CD4-positive, alpha-beta T cell treated with Interferon alpha-2 for 1 hour (primary cell): ENCODE measurements at regions not wholly inside any gene's neighbourhood (a gene's known extent, or its start where the extent isn't known, plus 50 kb on each side); places are given as distances from the start of the nearest gene placed in this dataset.

Experiments used
- DNase-seq, 2 donors: peaks; one replicate each; pipeline ENCODE4 v3.0.0-alpha.2; 2020 to 2022

DNA sequence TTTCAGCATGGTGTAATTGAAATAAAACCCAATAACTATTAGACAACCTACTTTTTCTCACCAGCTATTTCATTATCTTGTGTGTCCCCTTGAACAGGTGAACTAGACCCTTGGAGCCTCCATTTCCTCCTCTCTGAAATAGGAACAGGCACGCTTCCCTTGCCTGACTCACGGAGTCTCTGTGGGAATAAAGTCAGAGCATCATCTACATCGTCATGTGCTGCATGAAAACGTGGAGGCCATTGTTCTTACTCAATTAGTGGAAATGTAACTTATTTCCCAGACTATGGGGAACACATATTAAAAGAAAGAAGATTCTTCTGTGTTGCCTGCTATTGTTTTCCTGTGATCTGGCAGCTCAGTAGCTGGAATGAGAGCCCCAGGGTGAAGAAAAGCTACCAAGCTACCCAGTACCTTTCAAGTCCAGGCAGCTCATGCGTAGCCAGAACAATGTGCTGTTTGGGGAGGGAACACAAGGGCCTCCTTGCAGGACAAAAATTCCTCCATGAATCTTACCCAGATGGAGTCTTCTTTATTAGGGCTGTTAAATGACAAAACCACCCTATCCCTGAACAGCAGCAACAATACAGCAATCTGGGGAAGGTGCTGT is 59.8 kb downstream of the SOX11 start:
- no peak for DNase-seq

DNA sequence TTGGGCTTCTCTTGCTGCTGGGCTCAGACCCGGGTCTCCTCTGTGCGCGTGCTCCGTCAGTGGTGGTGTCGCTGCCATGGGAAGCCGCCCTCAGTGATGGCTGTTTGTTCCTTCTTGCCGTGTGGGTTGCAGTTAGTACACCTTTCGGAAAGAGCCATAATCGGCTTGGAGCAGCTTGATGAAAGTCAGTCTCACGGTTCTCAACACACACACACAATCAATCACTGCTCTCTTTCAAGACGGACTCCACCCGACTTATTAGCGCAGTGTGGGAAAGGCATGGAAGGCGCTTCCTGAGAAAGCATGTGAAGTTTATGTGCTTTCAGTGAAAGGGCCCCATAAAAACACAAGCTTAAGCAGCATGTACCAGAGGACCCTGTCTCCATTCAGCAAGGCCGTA is 64.1 kb downstream of the SOX11 start:
- DNase-seq, result no peak

DNA sequence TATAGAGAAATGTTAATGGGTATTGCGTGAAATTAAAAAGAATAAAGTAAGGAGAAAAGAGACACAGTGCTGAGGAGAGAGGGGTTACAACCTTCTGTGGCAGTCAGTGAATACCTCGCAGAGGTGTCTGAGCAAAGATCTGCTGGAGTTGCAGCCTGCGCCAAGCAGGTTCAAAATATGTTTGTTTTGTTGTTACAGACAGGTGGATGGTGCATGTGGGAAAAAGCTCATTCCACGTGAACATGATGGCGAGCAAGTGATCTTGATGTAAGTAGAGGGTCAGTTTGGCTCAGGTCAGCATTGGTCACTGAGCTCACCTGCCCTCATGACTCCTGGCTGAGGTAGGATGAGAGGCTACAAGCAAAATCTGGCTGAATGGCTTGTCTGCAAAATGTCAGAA is 66.2 kb downstream of the SOX11 start:
- DNase-seq, result no peak

DNA sequence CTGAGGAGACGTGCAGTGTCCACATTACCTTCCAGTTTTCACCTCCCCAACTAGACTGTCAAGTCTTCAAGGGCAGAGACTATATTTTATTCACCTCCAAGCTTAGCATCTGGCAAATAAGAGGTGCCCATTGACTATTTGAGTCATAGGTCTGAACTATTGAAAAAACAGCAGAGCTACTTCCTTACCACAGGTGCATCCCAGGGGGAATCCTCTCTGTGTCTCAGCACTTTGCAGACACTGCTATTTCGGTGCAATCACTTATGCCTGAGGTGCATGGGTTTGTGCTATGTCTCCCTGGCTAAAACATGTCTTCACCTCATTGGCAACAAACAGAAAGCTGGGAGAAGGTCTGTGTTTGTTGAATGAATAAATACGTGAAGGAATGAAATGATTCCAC is 67.8 kb downstream of the SOX11 start:
- no peak for DNase-seq

GRCh38 chr2:5763531-5763930 is 71.3 kb downstream of the SOX11 start:
- no peak for DNase-seq

DNA sequence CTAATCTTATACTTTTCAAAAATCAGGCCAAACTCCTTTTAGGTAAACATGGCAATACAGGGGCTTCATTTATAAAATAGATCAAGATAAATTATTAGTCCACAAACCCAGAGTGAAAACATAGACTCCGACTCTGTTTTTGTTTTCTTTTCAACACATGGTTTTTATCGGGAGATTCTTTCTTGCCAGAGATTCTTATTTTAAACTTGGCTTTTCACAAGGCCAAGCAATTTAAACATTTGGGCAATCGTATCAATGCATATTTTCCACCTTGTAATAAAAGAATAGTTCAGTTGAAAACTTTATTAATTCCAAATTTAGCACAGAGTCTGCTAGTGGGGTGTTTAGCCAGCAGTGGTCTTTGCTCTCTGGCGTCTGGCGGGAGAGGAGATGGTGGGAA is 71.9 kb downstream of the SOX11 start:
- no peak for DNase-seq

DNA sequence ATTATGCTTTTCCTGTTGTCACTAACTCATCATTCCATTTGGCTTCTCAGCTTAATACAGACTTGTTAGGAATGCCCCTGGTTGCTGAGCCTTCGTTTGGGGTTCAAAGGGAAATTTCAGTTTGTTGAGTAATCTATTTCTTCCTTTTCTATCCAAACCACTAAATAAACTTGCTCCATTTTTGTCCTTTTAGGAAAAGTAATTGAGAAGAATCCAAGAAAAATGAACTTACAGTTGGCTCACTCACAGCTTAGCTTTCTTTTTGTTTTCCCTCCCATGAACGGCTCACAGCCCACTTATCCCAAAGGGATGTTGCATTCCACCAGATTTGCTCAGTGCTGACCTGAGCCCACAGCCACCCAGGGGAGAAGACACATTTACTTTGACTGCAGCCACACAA is 73.9 kb downstream of the SOX11 start:
- DNase-seq, result no peak

GRCh38 chr2:5766561-5766960 is 74.4 kb downstream of the SOX11 start:
- DNase-seq, result no peak

DNA sequence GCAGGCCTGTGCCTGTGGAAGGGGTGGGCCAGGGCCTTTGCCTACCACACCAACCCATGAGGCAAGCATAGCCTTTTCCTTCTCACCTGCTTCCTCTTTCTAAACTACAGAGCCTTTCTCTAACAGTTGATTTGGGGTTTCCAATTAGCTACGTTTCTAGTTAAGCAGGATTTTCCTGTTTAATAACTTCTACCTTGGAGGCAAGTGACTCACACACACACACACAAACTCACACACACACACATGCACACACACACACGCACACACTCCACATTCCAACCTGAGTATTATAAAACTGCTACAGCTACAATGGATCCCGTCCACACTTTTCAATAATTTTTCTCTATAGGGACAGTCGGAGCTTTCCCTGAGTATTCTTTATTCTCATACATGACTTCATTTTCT is 84.9 kb downstream of the SOX11 start:
- DNase-seq, result no peak

- DNase-seq, result no peak
Measured at GRCh38 chr2:5781679-5782078, 89.5 kb downstream of the SOX11 start.

DNA sequence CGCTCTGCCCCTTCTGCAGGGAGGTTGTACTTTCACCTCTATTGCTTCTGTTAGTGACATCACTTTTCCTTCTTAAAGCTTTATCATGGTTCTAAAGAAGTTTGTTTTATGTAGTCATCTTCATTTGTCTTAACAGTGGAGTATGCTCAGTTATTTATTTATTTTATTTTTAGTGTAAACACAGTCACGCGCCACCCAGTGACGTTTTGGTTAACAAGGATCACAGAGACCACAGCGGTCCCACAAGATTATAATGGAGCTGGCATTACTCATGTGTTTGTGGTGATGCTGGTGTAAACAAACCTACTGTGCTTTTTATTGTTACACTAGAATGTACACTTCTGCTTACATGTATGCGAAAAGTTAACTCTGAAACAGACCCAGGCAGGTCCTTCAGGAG is 89.9 kb downstream of the SOX11 start:
- DNase-seq, result no peak

DNA sequence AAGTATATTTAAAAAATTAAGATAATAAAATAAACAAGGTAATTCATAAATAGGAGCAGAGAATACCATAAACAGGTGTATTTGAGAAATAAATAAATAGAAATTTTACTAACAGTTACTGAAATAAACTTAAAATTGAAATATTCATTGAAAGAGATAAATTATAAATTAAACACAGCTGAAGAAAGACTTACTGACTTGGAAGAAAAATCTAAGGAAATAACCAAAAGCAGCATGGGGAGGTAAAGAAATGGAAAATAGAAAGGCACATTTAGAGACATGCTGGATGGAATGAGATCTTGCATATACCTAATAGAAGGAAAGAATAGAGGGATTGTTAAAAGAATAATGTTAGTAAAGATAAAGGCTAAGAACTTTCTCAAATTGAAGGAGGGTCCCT is 96.3 kb downstream of the SOX11 start:
- no peak for DNase-seq

DNA sequence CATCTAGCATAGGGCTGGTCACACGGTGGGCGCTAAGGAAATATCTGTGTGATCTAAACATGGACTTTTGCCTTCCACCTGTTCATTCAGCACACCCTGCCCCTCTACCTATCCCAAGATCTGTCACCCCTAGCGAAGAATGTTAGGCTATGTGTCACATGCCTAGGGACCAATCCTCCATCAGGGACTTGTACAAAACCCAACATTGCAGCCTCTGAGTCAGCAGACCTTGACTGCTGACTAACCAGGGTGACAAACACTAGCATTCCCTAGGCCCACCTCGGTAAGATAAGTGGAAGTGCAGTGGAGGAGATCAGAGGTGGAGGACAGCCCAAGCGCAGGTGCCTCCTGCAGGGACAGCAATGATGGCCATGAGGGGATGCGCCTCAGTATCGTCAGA is 99.2 kb downstream of the SOX11 start:
- no peak for DNase-seq

- no peak for DNase-seq
Measured at GRCh38 chr2:5794012-5794411, 101.8 kb downstream of the SOX11 start.

DNA sequence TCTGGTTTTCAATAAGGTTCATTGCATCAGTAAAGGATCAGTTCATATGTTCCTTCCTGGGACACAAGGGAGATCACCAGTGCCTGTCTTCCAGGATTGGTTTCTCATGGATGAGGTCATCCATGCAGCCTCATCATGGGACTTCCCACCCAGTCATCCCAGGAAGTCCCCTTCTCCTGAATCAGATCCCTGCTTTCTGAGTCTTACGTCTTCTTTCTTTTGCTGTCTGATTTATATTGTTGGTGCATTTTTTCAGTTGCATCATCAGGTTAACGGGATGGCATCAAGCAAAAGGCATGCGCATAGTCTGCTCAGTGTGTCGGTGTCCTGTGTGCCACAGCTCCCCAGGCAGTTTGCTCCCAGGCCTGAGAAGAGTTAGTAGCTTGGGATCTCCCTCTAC is 105.9 kb downstream of the SOX11 start:
- DNase-seq, result no peak

DNA sequence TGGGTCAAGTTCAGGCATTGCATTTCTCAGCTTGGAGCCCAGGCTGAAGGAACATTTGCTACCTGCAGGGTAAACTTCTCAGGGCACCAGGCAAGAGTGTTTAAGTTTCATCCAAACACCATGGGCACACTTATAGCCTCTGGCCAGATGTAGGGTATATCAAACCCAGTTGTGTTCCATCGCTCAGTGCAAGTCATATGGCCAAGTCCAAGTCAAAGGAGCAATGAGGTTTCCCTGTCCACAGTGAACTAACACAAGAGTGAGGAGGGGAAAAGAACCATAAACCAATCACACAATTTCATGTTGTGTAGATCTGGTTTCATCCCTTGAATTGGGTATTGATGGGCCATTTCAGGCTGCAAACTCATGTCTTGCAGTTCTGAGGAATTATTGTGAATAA is 107.2 kb downstream of the SOX11 start:
- DNase-seq, result no peak

DNA sequence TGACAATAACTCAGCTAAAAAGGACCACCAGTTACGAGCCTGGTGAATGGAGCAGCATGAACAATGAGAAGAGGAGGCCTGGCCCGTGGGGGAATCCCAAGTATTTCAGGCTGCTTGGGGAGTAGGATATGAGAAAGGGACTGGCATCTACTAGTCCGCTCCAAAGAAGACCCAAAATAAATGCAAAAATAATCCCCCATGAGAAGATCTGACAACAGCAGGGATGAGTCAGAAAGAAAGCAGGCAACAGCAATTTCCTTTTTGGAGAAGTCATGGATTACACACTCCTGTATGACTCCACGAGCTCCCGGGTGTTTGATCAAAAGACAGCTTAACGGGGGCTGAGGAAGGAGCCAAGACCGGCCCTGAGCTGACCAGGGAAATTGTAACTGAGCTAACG is 111.4 kb downstream of the SOX11 start:
- no peak for DNase-seq

DNA sequence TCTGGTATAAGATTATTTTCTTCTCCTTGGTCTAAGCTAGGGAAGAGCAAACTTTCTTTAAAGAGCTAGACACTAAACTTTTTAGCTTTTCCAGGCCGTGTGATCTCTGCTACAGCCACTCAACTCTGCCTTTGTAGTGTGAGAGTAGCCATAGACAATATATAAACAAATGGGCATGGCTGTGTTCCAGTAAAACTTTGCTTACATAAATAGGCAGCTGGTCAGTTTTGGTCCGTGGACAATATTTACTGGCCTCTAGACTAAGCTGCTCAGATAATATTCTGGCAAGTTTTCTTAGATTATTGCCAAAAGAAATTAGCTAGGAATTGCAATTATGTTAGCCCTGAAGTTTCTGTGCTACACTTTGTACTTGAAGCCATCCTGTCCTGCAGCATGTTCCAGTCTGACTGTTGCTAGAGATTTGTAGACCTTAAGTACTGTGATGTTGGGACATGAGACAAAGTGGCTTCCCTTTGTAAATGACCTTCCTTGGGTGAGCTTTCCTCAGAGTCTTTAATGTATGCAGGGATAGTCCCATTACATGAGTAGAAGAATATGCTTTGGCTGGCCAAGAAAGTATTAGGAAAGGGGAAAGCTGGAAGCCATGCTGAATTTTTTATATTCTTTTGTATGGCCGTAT is 126.9 kb downstream of the SOX11 start:
- no peak for DNase-seq

- no peak for DNase-seq
Measured at GRCh38 chr2:5824126-5824525, 131.9 kb downstream of the SOX11 start.

GRCh38 chr2:5825686-5826085 is 133.5 kb downstream of the SOX11 start:
- no peak for DNase-seq

GRCh38 chr2:5826979-5827655 is 134.9 kb downstream of the SOX11 start:
- no peak for DNase-seq

GRCh38 chr2:5834501-5834900 is 142.3 kb downstream of the SOX11 start:
- DNase-seq, result no peak

- no peak for DNase-seq
Measured at GRCh38 chr2:5839550-5839949, 147.4 kb downstream of the SOX11 start.

DNA sequence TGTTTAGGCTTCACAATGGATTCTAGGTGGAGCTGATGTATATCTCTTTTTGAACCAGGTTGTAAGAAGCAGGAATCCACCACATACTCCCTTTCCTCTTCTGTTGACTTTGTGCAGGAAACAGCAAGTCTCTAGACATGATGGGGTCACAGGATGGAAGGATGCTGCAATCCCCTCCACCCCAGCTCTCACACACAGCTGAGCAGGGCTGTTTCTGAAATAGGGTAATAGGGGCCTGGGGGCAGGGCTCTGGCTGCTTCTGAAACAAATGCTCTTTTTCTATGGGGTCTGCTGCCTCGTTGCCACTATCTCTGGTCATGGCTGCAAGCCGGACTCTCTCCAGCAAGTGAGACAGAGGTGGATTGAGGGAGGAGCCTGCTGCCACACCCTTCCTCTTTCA is 148.9 kb downstream of the SOX11 start:
- DNase-seq, result no peak

- DNase-seq, result no peak
Measured at GRCh38 chr2:5842326-5842725, 150.1 kb downstream of the SOX11 start.
